ENCODE measurements at regions not wholly inside any gene's neighbourhood (a gene's known extent, or its start where the extent isn't known, plus 50 kb on each side); places are given as distances from the start of the nearest gene placed in this dataset.

DNA sequence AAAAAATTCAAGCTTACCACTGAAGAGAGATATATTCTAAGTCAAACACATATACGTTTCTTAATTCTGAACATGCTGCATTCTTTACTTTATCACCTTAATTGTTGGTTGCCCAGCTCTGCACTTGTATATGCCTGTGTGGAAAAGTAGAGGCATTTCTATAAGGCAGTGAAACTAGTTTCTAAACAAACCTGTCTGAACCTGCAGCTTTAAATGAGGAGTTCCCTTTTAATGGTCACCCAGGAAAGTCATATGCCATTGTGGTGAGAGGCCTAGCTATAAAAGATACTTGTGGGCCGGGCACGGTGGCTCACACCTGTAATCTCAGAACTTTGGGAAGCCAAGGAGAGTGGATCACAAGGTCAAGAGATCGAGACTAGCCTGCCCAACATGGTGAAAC lies 147.4 kb upstream of the RXFP1 start:
- no peaks in the 10 kb centered on the region for H3K27me3 Mint-ChIP-seq (ENCODE audit: low read depth)
- H3K36me3 Mint-ChIP-seq (ENCODE audit: insufficient read depth in 1 of 3, low read depth in 3 of 3), result no peaks in the 10 kb centered on the region
- WGBS (ENCODE audit: extremely low coverage, insufficient read length, low lambda C conversion rate), result no CpG with 5 or more reads among the region's 4 CpGs
- TF ChIP-seq, protein P1, sequence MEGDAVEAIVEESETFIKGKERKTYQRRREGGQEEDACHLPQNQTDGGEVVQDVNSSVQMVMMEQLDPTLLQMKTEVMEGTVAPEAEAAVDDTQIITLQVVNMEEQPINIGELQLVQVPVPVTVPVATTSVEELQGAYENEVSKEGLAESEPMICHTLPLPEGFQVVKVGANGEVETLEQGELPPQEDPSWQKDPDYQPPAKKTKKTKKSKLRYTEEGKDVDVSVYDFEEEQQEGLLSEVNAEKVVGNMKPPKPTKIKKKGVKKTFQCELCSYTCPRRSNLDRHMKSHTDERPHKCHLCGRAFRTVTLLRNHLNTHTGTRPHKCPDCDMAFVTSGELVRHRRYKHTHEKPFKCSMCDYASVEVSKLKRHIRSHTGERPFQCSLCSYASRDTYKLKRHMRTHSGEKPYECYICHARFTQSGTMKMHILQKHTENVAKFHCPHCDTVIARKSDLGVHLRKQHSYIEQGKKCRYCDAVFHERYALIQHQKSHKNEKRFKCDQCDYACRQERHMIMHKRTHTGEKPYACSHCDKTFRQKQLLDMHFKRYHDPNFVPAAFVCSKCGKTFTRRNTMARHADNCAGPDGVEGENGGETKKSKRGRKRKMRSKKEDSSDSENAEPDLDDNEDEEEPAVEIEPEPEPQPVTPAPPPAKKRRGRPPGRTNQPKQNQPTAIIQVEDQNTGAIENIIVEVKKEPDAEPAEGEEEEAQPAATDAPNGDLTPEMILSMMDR (conservative IDR thresholded peaks at IDR 0.05), result no peak
- no peaks in the 10 kb centered on the region for H3K9me3 ChIP-seq (ENCODE audit: control insufficient read depth, low read depth, low read length)
- H3K4me3 Mint-ChIP-seq, result no peak overlapping the region
- H3K23me2 ChIP-seq (ENCODE audit: insufficient read length, low read depth, low read length, poor library complexity, severe bottlenecking), result no peaks in the 10 kb centered on the region
- no peaks in the 10 kb centered on the region for H4K20me1 ChIP-seq (ENCODE audit: control insufficient read depth, insufficient read depth, insufficient read length)
- no peak overlapping the region for H2AK5ac ChIP-seq (ENCODE audit: insufficient read length, low read length)
- H2BK5ac ChIP-seq (ENCODE audit: insufficient read length, low read length), result no peak overlapping the region
- H4K91ac ChIP-seq (ENCODE audit: insufficient read length, low read depth, low read length), result no peak overlapping the region
- no peaks in the 10 kb centered on the region for H3K4me1 ChIP-seq (ENCODE audit: insufficient read depth, low read length)
- H3K18ac ChIP-seq (ENCODE audit: insufficient read length, low read depth, low read length), result no peak overlapping the region
- no peaks in the 10 kb centered on the region; a peak in 2 of 5 replicates for H3K9me3 Mint-ChIP-seq
- no peak overlapping the region for H4K5ac ChIP-seq (ENCODE audit: insufficient read length, low read depth, low read length)
- no peak overlapping the region for H3K27ac Mint-ChIP-seq
- no peaks in the 10 kb centered on the region for H3K27me3 ChIP-seq (ENCODE audit: insufficient read depth, low read length)
- H2AFZ ChIP-seq (ENCODE audit: low read length), result no peak overlapping the region
- H3K79me2 ChIP-seq (ENCODE audit: insufficient read depth, low read length), result no peaks in the 10 kb centered on the region
- H3K9ac ChIP-seq (ENCODE audit: extremely low read depth, insufficient read length, low read length), result no peak overlapping the region
- H3K4ac ChIP-seq (ENCODE audit: low read depth, low read length), result no peak overlapping the region
- H2BK12ac ChIP-seq (ENCODE audit: insufficient read length, low read depth, low read length), result no peak overlapping the region
- H2BK15ac ChIP-seq (ENCODE audit: low read depth, low read length), result no peak overlapping the region
- H4K8ac ChIP-seq (replicated peaks; ENCODE audit: insufficient read length, low read depth, low read length), result no peak overlapping the region
- no peak overlapping the region for H2BK120ac ChIP-seq (ENCODE audit: low read depth, low read length, poor library complexity, severe bottlenecking)
- no peak overlapping the region for H3K56ac ChIP-seq (ENCODE audit: insufficient read length, low read depth, low read length)
- no peak overlapping the region for H3K14ac ChIP-seq (ENCODE audit: insufficient read depth, low read length)
- no peaks in the 10 kb centered on the region for H3K4me1 Mint-ChIP-seq
- no peak overlapping the region for H2BK20ac ChIP-seq (ENCODE audit: low read depth, low read length, poor library complexity, severe bottlenecking)
- no peaks in the 10 kb centered on the region for H3K79me1 ChIP-seq (ENCODE audit: insufficient read depth, low read depth, low read length, poor library complexity, severe bottlenecking)
- no peak overlapping the region for H3T11ph ChIP-seq (ENCODE audit: low read length)
- H3K4me2 ChIP-seq (ENCODE audit: insufficient read depth, insufficient read length, low read length), result no peak overlapping the region
- H3K23ac ChIP-seq (ENCODE audit: insufficient read length, low read depth, low read length), result no peak overlapping the region
- no peak overlapping the region for H3K27ac ChIP-seq (ENCODE audit: insufficient read length, low read depth, low read length)
- no peak for DNase-seq

All from H9 (cell line).